Prostate gland (tissue), 2 donors: ENCODE measurements at regions not wholly inside any gene's neighbourhood (a gene's known extent, or its start where the extent isn't known, plus 50 kb on each side); places are given as distances from the start of the nearest gene placed in this dataset.

Source experiments
- DNase-seq: peaks from one replicate; pipeline ENCODE4 v3.0.0-alpha.2; 2019; ENCODE audit warnings: low spot score
- H3K27ac ChIP-seq, 2 donors: fragments of 200-600 bp; sonication (generic); 2 replicates each; pipeline ENCODE4 v1.5.1; 2017 to 2019
- H3K27me3 ChIP-seq: fragments of 200-600 bp; sonication (generic); replicated peaks from 2 replicates; pipeline ENCODE4 v1.5.1; 2019; ENCODE audit not compliant: insufficient read depth
- H3K36me3 ChIP-seq, 2 donors: fragments of 200-600 bp; sonication (generic); 1 replicate in 1 of 2; 2 replicates in 1 of 2; pipeline versions ENCODE4 v1.5.1 to v1.8.1; 2017 to 2019
- H3K4me1 ChIP-seq: fragments of 200-600 bp; sonication (generic); replicated peaks from 2 replicates; pipeline ENCODE4 v1.5.1; 2019
- H3K4me3 ChIP-seq, 2 donors: fragments of 200-600 bp; sonication (generic); 2 replicates each; pipeline ENCODE4 v1.5.1; 2017 to 2019
- H3K9me3 ChIP-seq: fragments of 200-600 bp; sonication (generic); 2 replicates; pipeline ENCODE4 v1.5.1; 2017
- POLR2A ChIP-seq: fragments of 450-650 bp; IDR thresholded peaks from one replicate; pipeline ENCODE4 v1.6.1; 2016; ENCODE audit warnings: antibody characterized with exemption, mild to moderate bottlenecking
- POLR2AphosphoS5 ChIP-seq: sonication (generic); formaldehyde crosslinking; IDR thresholded peaks from one replicate; pipeline ENCODE4 v1.6.1; 2017; ENCODE audit warnings: antibody characterized with exemption
- WGBS: methylation state at CpG from one replicate; pipeline ENCODE4 v1.1.5; 2018; 5-methylcytosine and 5-hydroxymethylcytosine counted together
- intact Hi-C: fragments of 100-400 bp; cut with DNase I; formaldehyde crosslinking; loops from one replicate; pipeline ENCODE4 v1.14.2; 2022
- TF ChIP-seq, protein P1 (sequence below), 4 experiments: fragments of 200-600 bp in 2 of 4; fragments of 450-650 bp in 2 of 4; sonication (generic) in 2 of 4; IDR thresholded peaks; 1 replicate in 3 of 4; 2 replicates in 1 of 4; pipeline ENCODE4 v1.5.1; 2016 to 2019; ENCODE audit warnings: antibody characterized with exemption in 4 of 4, mild to moderate bottlenecking in 2 of 4, moderate library complexity in 2 of 4

DNA sequence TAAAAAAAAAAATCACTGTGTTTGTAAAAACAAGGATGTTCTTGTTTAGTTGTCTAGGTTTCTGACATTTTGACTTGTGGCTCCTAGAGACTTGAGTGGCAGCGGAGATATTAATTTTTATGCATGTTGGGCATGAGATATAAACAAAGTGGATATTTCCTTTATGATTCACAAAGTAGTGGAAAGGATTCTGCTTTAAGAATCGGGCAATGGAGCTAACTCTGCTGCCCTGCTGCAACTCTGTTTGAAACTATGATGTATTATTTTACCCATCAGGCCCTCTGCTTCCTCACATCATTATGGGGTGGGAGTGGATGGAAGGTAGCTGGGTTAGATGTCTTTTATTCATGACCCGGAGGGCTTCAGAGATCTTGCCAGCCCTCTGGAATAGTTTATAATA, 94.1 kb upstream of the CD180 start:
- DNase-seq, result no peak
- Histone ChIP-seq H3K9me3 (no peaks in the 10 kb centered on the region), H3K27me3 (no peaks in the 10 kb centered on the region), H3K27ac (no peak overlapping the region), H3K4me1 (no peaks in the 10 kb centered on the region), H3K4me3 (no peak overlapping the region), H3K36me3 (no peaks in the 10 kb centered on the region)
- intact Hi-C loops, result no loop called here
- no peak for TF ChIP-seq POLR2A
- TF ChIP-seq, protein P1, sequence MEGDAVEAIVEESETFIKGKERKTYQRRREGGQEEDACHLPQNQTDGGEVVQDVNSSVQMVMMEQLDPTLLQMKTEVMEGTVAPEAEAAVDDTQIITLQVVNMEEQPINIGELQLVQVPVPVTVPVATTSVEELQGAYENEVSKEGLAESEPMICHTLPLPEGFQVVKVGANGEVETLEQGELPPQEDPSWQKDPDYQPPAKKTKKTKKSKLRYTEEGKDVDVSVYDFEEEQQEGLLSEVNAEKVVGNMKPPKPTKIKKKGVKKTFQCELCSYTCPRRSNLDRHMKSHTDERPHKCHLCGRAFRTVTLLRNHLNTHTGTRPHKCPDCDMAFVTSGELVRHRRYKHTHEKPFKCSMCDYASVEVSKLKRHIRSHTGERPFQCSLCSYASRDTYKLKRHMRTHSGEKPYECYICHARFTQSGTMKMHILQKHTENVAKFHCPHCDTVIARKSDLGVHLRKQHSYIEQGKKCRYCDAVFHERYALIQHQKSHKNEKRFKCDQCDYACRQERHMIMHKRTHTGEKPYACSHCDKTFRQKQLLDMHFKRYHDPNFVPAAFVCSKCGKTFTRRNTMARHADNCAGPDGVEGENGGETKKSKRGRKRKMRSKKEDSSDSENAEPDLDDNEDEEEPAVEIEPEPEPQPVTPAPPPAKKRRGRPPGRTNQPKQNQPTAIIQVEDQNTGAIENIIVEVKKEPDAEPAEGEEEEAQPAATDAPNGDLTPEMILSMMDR (IDR thresholded peaks at IDR 0.05), result no peak
- no peak for TF ChIP-seq POLR2AphosphoS5
- WGBS, result 76% methylated on average over 3 of the region's 3 CpGs

DNA sequence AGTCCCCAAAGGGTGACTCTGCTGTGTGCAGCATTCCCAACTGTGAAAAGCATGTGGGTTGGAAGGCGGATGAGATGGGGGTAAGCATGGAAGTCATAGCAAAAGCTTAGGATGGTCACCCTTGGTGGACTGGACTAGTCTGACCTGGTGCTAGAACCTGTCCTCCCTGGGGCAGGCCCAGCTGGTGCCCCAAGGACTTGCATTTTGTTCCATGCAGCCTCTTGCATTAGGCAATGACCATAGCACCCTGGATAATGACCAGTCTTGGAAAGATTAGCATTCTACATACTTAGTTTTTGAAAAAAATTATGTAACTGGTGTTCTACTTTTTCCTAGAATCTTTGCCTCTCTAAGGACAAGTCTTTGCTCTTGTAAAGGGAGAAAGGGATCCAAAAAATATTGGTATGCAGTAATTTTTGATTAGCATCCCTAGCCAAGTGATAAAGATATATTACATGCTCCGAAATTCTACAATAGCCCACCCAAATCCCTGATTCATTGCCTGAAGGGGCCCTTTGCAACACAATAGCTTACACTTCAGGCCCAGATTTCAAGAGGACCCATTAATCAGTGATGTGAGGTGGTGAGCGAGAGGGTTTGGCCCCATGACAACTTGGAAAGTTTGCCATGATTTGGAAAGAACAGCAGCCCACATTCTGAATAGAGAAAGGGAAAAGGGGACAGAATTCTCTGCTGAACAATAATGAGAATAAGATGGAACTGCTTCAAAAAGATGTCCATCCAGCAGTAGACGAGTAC, 93.3 kb upstream of the CD180 start:
- no peaks in the 10 kb centered on the region for H3K36me3 ChIP-seq
- no peak for DNase-seq
- H3K9me3 ChIP-seq, result no peaks in the 10 kb centered on the region
- intact Hi-C loops, result no loop called here
- no peak for TF ChIP-seq POLR2A
- no peak for TF ChIP-seq POLR2AphosphoS5
- TF ChIP-seq, protein P1 (IDR thresholded peaks at IDR 0.05), result no peak
- 75% methylated on average over 4 of the region's 4 CpGs for WGBS
- H3K4me3 ChIP-seq, result no peak overlapping the region
- no peaks in the 10 kb centered on the region for H3K27me3 ChIP-seq
- H3K27ac ChIP-seq, result no peak overlapping the region
- no peaks in the 10 kb centered on the region for H3K4me1 ChIP-seq

DNA sequence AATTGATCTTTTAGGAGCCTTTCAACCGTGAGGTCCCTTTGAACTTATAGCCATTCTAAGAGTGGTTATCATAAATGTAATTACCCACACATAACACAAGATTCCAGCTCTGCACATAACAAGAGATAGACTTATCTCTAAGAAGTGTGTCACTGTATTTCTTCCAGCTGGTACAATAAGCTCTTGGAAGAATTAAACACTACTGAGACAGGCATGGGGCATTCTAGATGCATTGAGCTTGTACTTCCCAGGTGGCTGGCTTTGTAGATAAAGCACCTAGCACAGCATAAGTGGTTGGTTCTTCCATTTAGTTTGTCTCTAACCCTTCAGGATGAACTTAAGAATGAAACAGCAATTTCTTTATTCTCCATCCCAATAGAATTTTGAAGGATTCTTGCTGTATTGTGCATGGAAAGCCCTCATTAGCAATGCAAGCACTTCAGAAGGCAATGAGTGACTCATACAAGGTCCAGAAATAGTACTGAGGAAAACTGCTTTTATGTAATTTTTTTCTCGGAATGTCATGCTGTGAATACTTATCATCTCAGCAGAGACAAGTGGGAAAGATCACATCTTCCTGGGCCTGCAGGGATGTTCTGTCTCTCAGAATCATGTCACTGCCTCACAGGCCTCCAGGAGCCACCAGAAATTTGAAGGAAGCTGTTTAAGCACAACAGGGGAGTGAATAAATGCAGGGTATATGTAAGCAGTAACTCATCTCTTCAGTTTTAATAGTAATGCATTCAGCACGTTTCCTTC, 91.1 kb upstream of the CD180 start:
- intact Hi-C loops, result no loop called here
- no peak overlapping the region for H3K27ac ChIP-seq

DNA sequence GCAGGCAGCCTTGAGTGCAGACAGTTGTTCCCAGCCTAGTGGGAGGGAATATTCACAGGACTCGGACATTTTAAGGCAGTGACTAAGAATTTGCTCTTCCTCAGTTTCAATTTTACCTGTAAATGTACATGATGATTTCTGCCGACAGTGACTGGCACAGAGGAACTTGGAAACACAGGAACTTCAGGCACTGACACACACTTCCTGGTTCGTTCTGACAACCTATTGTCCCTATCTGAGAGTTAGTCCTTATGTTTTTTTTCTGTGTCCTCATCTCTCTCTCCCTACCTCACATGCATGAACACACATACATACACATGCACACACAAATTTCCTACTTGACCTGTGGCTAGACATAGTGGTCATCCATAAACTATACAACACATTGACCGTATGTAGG, 89.4 kb upstream of the CD180 start:
- intact Hi-C loops, result no loop called here
- no peaks in the 10 kb centered on the region for H3K36me3 ChIP-seq
- H3K9me3 ChIP-seq, result no peaks in the 10 kb centered on the region
- H3K27me3 ChIP-seq, result no peaks in the 10 kb centered on the region
- no peak overlapping the region for H3K4me3 ChIP-seq
- H3K4me1 ChIP-seq, result no peaks in the 10 kb centered on the region
- no peak for DNase-seq
- no peak for TF ChIP-seq POLR2A
- WGBS, result 82% methylated on average over 4 of the region's 4 CpGs
- H3K27ac ChIP-seq, result no peak overlapping the region

More for the DNA sequence above, 91.1 kb upstream of the CD180 start:
- no peak overlapping the region for H3K4me3 ChIP-seq
- H3K27me3 ChIP-seq, result no peaks in the 10 kb centered on the region
- TF ChIP-seq, protein P1 (IDR thresholded peaks at IDR 0.05), result no peak
- TF ChIP-seq POLR2AphosphoS5 (no peak), POLR2A (no peak)
- no peaks in the 10 kb centered on the region for H3K9me3 ChIP-seq
- no peaks in the 10 kb centered on the region for H3K36me3 ChIP-seq
- no peaks in the 10 kb centered on the region for H3K4me1 ChIP-seq
- 65% methylated on average over 3 of the region's 3 CpGs for whole genome bisulfite sequencing
- DNase-seq, result no peak

DNA sequence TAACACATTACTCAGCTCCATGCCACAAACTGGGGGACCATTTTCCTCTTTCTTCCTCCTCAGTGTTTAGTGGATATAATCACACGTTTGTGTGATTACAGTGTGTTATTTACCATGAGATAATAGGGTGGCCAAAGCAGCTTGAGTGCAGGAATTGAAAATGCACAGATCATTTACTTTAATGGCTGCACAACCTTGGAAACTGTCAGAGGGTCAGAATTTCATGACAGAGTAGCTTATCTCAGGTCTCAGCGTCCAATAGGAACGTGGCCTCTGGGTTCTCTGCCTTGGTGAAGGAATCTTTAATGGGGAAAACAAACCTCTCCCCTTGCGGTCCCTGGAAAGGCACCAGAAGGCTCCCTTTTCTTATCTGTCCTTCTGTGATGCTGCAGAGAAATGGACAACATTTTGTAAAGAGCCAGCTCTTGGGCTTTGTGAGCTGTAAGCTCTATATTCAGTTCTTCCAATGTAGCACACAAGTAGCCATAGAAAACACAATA, 87.4 kb upstream of the CD180 start:
- WGBS, result 64% methylated on average over 4 of the region's 4 CpGs
- no peaks in the 10 kb centered on the region for H3K4me1 ChIP-seq
- H3K4me3 ChIP-seq, result no peak overlapping the region
- no peak overlapping the region for H3K27ac ChIP-seq
- no peaks in the 10 kb centered on the region for H3K36me3 ChIP-seq
- intact Hi-C loops, result no loop called here
- no peaks in the 10 kb centered on the region for H3K9me3 ChIP-seq
- TF ChIP-seq POLR2AphosphoS5, result no peak
- TF ChIP-seq POLR2A, result no peak
- TF ChIP-seq, protein P1 (IDR thresholded peaks at IDR 0.05), result no peak
- DNase-seq, result no peak
- no peaks in the 10 kb centered on the region for H3K27me3 ChIP-seq
